Ovary (tissue), 3 donors: ENCODE measurements at regions not wholly inside any gene's neighbourhood (a gene's known extent, or its start where the extent isn't known, plus 50 kb on each side); places are given as distances from the start of the nearest gene placed in this dataset.

ENCODE experiments used
- POLR2A ChIP-seq: fragments of 450-650 bp; IDR thresholded peaks from one replicate; pipeline ENCODE4 v1.6.1; 2017; ENCODE audit warnings: antibody characterized with exemption, mild to moderate bottlenecking, moderate library complexity
- TF ChIP-seq, protein P1 (sequence below), 3 donors: fragments of 450-650 bp in 2 of 3; fragments of 200-600 bp in 1 of 3; IDR thresholded peaks; one replicate each; pipeline versions ENCODE4 v1.5.1 to v1.8.0; 2016 to 2022; ENCODE audit warnings: antibody characterized with exemption in 3 of 3, mild to moderate bottlenecking in 1 of 3
- donor health status: DM: no; HTN: no; CAD: no.

- TF ChIP-seq, protein P1, sequence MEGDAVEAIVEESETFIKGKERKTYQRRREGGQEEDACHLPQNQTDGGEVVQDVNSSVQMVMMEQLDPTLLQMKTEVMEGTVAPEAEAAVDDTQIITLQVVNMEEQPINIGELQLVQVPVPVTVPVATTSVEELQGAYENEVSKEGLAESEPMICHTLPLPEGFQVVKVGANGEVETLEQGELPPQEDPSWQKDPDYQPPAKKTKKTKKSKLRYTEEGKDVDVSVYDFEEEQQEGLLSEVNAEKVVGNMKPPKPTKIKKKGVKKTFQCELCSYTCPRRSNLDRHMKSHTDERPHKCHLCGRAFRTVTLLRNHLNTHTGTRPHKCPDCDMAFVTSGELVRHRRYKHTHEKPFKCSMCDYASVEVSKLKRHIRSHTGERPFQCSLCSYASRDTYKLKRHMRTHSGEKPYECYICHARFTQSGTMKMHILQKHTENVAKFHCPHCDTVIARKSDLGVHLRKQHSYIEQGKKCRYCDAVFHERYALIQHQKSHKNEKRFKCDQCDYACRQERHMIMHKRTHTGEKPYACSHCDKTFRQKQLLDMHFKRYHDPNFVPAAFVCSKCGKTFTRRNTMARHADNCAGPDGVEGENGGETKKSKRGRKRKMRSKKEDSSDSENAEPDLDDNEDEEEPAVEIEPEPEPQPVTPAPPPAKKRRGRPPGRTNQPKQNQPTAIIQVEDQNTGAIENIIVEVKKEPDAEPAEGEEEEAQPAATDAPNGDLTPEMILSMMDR (IDR thresholded peaks at IDR 0.05) = no peak
- no peak for TF ChIP-seq POLR2A
These were observed 680.7 kb downstream of the GALC start for GRCh38 chr14:87312169-87312893.
